ENCODE measurements at regions not wholly inside any gene's neighbourhood (a gene's known extent, or its start where the extent isn't known, plus 50 kb on each side); places are given as distances from the start of the nearest gene placed in this dataset.

- no peak for TF ChIP-seq MYPOP (CRISPR knock-in tag; IDR thresholded peaks at IDR 0.05)
- no peak for TF ChIP-seq ZGPAT (CRISPR knock-in tag; IDR thresholded peaks at IDR 0.05)
- TF ChIP-seq RFX1 (IDR thresholded peaks at IDR 0.05) = no peak
- no peak for TF ChIP-seq ZNF550 (CRISPR knock-in tag; IDR thresholded peaks at IDR 0.05; ENCODE audit: borderline replicate concordance)
- TF ChIP-seq NCOR1 (IDR thresholded peaks at IDR 0.05; ENCODE audit: borderline replicate concordance, low read length) = no peak
- TF ChIP-seq SNRNP70 (IDR thresholded peaks at IDR 0.05; ENCODE audit: low read depth, low read length) = no peak
- no peak for TF ChIP-seq KDM4B (CRISPR knock-in tag; IDR thresholded peaks at IDR 0.05)
- TF ChIP-seq HMGXB3 (CRISPR knock-in tag; IDR thresholded peaks at IDR 0.05; ENCODE audit: borderline replicate concordance) = no peak
- no peak for TF ChIP-seq TRIM22 (IDR thresholded peaks at IDR 0.05)
- TF ChIP-seq CTCF (CRISPR knock-in tag; IDR thresholded peaks at IDR 0.05) = no peak
- TF ChIP-seq ZNF569 (CRISPR knock-in tag; IDR thresholded peaks at IDR 0.05; ENCODE audit: borderline replicate concordance) = no peak
- TF ChIP-seq SMAD3 (CRISPR knock-in tag; IDR thresholded peaks at IDR 0.05) = no peak
- no peak for TF ChIP-seq CREBL2 (CRISPR knock-in tag; IDR thresholded peaks at IDR 0.05; ENCODE audit: borderline replicate concordance)
- no peak for TF ChIP-seq ZNF672 (CRISPR knock-in tag; IDR thresholded peaks at IDR 0.05)
These were observed 173.1 kb upstream of the API5 start for GRCh38 chr11:43138621-43139140.

More at GRCh38 chr11:43138621-43139140, 173.1 kb upstream of the API5 start:
- Histone ChIP-seq H3K4me3 (replicated peaks in 1 of 3; ENCODE audit: insufficient read depth in 1 of 3, low read depth in 2 of 3, low read length in 3 of 3) (no peak overlapping the region), H3K9me3 (ENCODE audit: low read length) (no peaks in the 10 kb centered on the region), H2AFZ (ENCODE audit: low read length) (no peak overlapping the region), H3K79me2 (ENCODE audit: insufficient read depth, low read length) (no peaks in the 10 kb centered on the region), H3K27me3 (ENCODE audit: control insufficient read depth in 1 of 2, insufficient read depth in 2 of 2, low read length in 2 of 2) (no peaks in the 10 kb centered on the region), H3K36me3 (replicated peaks in 1 of 2; ENCODE audit: control insufficient read depth in 1 of 2, insufficient read depth in 2 of 2, low read length in 2 of 2) (no peaks in the 10 kb centered on the region), H3K4me1 (ENCODE audit: insufficient read depth, low read length) (no peaks in the 10 kb centered on the region), H4K20me1 (ENCODE audit: insufficient read depth, low read length) (no peaks in the 10 kb centered on the region), H3K27ac (ENCODE audit: extremely low read length, insufficient read depth, low read length) (no peak overlapping the region), H3K9ac (ENCODE audit: insufficient read depth, low read depth, low read length) (no peak overlapping the region), H3K4me2 (ENCODE audit: low read depth, low read length) (no peak overlapping the region)
- FAIRE-seq (no peak), ATAC-seq (no peak), DNase-seq (ENCODE audit: low spot score) (no peak)
- in situ Hi-C loops (cut with HindIII; ENCODE audit: extremely low pct_ligation_motif_present, low pct_unique_long_range_greater_than_20kb) (no loop called here), intact Hi-C loops (cut with micrococcal nuclease; ENCODE audit: unreplicated experiment) (no loop called here)
- BruUV-seq (replicated peaks) = no TSS peak
- ChIA-PET POLR2A (no interaction called here), CTCF (ENCODE audit: low intra/inter-chr PET ratio, low total read pairs) (no interaction called here)
- WGBS (ENCODE audit: low lambda C conversion rate) = 17% methylated on average over 5 of the region's 5 CpGs
